HG03280 (cell line): ENCODE measurements at regions not wholly inside any gene's neighbourhood (a gene's known extent, or its start where the extent isn't known, plus 50 kb on each side); places are given as distances from the start of the nearest gene placed in this dataset.

Source experiments
- ATAC-seq: cut with Tn5 transposase; IDR thresholded peaks from one replicate; pipeline ENCODE4 v1.9.1; 2021; ENCODE audit warnings: mild to moderate bottlenecking, moderate library complexity; ENCODE audit not compliant: unreplicated experiment

GRCh38 chr13:108360139-108360538 is 90.6 kb downstream of the TNFSF13B start:
- no peak for ATAC-seq

- ATAC-seq = no peak
Measured at GRCh38 chr13:108361769-108362168, 92.3 kb downstream of the TNFSF13B start.

- no peak for ATAC-seq
Measured at GRCh38 chr13:108363666-108364065, 94.1 kb downstream of the TNFSF13B start.

GRCh38 chr13:108365255-108365654 is 95.7 kb downstream of the TNFSF13B start:
- no peak for ATAC-seq

GRCh38 chr13:108368250-108368905 is 98.9 kb downstream of the TNFSF13B start:
- ATAC-seq = no peak

- ATAC-seq = no peak
Measured at GRCh38 chr13:108369412-108369811, 99.9 kb downstream of the TNFSF13B start.

GRCh38 chr13:108375034-108375433 is 105.5 kb downstream of the TNFSF13B start:
- no peak for ATAC-seq

GRCh38 chr13:108375772-108376171 is 106.3 kb downstream of the TNFSF13B start:
- ATAC-seq = no peak

GRCh38 chr13:108376308-108376707 is 106.8 kb downstream of the TNFSF13B start:
- no peak for ATAC-seq

- no peak for ATAC-seq
Measured at GRCh38 chr13:108377646-108378206, 108.2 kb downstream of the TNFSF13B start.

- ATAC-seq = no peak
Measured at GRCh38 chr13:108383667-108384066, 114.1 kb downstream of the TNFSF13B start.

- no peak for ATAC-seq
Measured at GRCh38 chr13:108387156-108387555, 117.6 kb downstream of the TNFSF13B start.

GRCh38 chr13:108402850-108403249 is 133.3 kb downstream of the TNFSF13B start:
- no peak for ATAC-seq

- ATAC-seq = no peak
Measured at GRCh38 chr13:108407495-108407894, 138.0 kb downstream of the TNFSF13B start.

GRCh38 chr13:108408672-108409071 is 139.2 kb downstream of the TNFSF13B start:
- ATAC-seq = no peak

- ATAC-seq = no peak
Measured at GRCh38 chr13:108409730-108410129, 140.2 kb downstream of the TNFSF13B start.

- no peak for ATAC-seq
Measured at GRCh38 chr13:108419768-108420167, 150.2 kb downstream of the TNFSF13B start.

GRCh38 chr13:108425056-108425455 is 155.5 kb downstream of the TNFSF13B start:
- ATAC-seq = no peak

GRCh38 chr13:108426893-108427292 is 157.4 kb downstream of the TNFSF13B start:
- ATAC-seq = no peak

GRCh38 chr13:108427355-108427754 is 157.8 kb downstream of the TNFSF13B start:
- ATAC-seq = no peak

GRCh38 chr13:108428691-108429090 is 159.2 kb downstream of the TNFSF13B start:
- ATAC-seq = no peak

- no peak for ATAC-seq
Measured at GRCh38 chr13:108433976-108434755, 164.6 kb downstream of the TNFSF13B start.
